Smooth muscle cell (in vitro differentiated cells): ENCODE measurements at regions not wholly inside any gene's neighbourhood (a gene's known extent, or its start where the extent isn't known, plus 50 kb on each side); places are given as distances from the start of the nearest gene placed in this dataset.

Experiments
- DNase-seq: peaks from one replicate; lab custom pipeline; 2025; ENCODE audit not compliant: unreplicated experiment; lab: John Stamatoyannopoulos, UW
- H2AFZ ChIP-seq: fragments of 200-600 bp; sonication (generic); 2 replicates; pipeline ENCODE4 v1.6.0; 2016; ENCODE audit warnings: antibody characterized with exemption, low read depth, mild to moderate bottlenecking
- H3F3A ChIP-seq: fragments of 200-600 bp; sonication (generic); 2 replicates; pipeline ENCODE4 v1.6.0; 2017; ENCODE audit warnings: antibody characterized with exemption, low read depth
- H3K27ac ChIP-seq: fragments of 200-600 bp; sonication (generic); 2 replicates; pipeline ENCODE4 v1.5.1; 2016; ENCODE audit warnings: low read depth, mild to moderate bottlenecking
- H3K27me3 ChIP-seq: fragments of 200-600 bp; sonication (generic); 2 replicates; pipeline ENCODE4 v1.6.1; 2016; ENCODE audit warnings: low read depth, mild to moderate bottlenecking
- H3K36me3 ChIP-seq: fragments of 200-600 bp; sonication (generic); 2 replicates; pipeline ENCODE4 v1.5.1; 2016; ENCODE audit warnings: low read depth
- H3K4me1 ChIP-seq: fragments of 200-600 bp; sonication (generic); 2 replicates; pipeline ENCODE4 v1.5.1; 2016; ENCODE audit warnings: low read depth
- H3K4me2 ChIP-seq: fragments of 200-600 bp; sonication (generic); 2 replicates; pipeline ENCODE4 v1.6.0; 2016; ENCODE audit warnings: mild to moderate bottlenecking
- H3K4me3 ChIP-seq: fragments of 200-600 bp; sonication (generic); 2 replicates; pipeline ENCODE4 v1.5.1; 2016; ENCODE audit warnings: mild to moderate bottlenecking
- H3K79me2 ChIP-seq: fragments of 200-600 bp; sonication (generic); 2 replicates; pipeline ENCODE4 v1.6.0; 2016; ENCODE audit warnings: low read depth, mild to moderate bottlenecking
- H3K9ac ChIP-seq: fragments of 200-600 bp; sonication (generic); 2 replicates; pipeline ENCODE4 v1.6.0; 2016; ENCODE audit warnings: low read depth
- H3K9me3 ChIP-seq: fragments of 200-600 bp; sonication (generic); replicated peaks from 2 replicates; pipeline ENCODE4 v1.5.1; 2016; ENCODE audit warnings: low read depth
- H4K20me1 ChIP-seq: fragments of 200-600 bp; sonication (generic); 2 replicates; pipeline ENCODE4 v1.6.0; 2016; ENCODE audit warnings: low read depth
- WGBS: methylation state at CpG from one replicate; pipeline ENCODE4 v1.1.7; 2016; ENCODE audit warnings: low lambda C conversion rate; 5-methylcytosine and 5-hydroxymethylcytosine counted together
- TF ChIP-seq, protein P1 (sequence below): fragments of 200-600 bp; sonication (generic); IDR thresholded peaks from 2 replicates; pipeline ENCODE4 v1.5.1; 2017; ENCODE audit warnings: borderline replicate concordance, mild to moderate bottlenecking, antibody characterized with exemption; ENCODE audit not compliant: insufficient read depth, poor library complexity, severe bottlenecking

DNA sequence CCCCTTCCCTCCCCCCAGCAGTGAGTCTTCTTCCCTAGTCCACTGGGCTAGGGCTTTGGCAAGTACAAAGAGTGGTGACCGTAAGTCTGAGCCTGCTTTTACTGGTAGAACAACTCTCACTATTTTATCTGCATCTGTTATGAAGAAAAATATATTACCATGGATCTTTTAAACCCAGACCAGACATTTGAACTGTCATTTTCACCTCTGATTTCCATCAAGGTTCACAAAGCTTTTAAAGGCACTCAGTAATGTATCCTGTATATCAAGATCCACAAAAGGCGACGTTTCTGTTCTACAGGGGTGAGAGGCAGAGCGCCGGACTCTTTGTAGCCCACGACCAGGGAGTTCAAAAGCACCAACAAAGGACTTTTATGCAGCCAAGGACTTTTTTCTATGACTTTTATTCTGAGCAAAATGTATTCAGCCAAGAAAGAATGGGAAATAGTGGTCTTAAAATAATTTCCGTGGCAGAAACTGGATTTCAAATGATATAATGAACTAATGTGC lies 388.3 kb downstream of the ANXA1 start:
- no peaks in the 10 kb centered on the region for H4K20me1 ChIP-seq
- no peak overlapping the region for H3K4me3 ChIP-seq
- TF ChIP-seq, protein P1, sequence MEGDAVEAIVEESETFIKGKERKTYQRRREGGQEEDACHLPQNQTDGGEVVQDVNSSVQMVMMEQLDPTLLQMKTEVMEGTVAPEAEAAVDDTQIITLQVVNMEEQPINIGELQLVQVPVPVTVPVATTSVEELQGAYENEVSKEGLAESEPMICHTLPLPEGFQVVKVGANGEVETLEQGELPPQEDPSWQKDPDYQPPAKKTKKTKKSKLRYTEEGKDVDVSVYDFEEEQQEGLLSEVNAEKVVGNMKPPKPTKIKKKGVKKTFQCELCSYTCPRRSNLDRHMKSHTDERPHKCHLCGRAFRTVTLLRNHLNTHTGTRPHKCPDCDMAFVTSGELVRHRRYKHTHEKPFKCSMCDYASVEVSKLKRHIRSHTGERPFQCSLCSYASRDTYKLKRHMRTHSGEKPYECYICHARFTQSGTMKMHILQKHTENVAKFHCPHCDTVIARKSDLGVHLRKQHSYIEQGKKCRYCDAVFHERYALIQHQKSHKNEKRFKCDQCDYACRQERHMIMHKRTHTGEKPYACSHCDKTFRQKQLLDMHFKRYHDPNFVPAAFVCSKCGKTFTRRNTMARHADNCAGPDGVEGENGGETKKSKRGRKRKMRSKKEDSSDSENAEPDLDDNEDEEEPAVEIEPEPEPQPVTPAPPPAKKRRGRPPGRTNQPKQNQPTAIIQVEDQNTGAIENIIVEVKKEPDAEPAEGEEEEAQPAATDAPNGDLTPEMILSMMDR, result no peak
- H3K9me3 ChIP-seq, result no peaks in the 10 kb centered on the region
- H3K9ac ChIP-seq, result no peak overlapping the region
- no peak overlapping the region for H3K4me2 ChIP-seq
- H3K36me3 ChIP-seq, result no peaks in the 10 kb centered on the region
- H3K4me1 ChIP-seq, result no peaks in the 10 kb centered on the region
- H3F3A ChIP-seq, result no peaks in the 10 kb centered on the region
- no peak overlapping the region for H3K27ac ChIP-seq
- H2AFZ ChIP-seq, result peak overlapping the region; percentile 65
- no peaks in the 10 kb centered on the region for H3K27me3 ChIP-seq
- H3K79me2 ChIP-seq, result no peaks in the 10 kb centered on the region
- no peak for DNase-seq
- WGBS, result 78% methylated on average over 7 of the region's 7 CpGs

DNA sequence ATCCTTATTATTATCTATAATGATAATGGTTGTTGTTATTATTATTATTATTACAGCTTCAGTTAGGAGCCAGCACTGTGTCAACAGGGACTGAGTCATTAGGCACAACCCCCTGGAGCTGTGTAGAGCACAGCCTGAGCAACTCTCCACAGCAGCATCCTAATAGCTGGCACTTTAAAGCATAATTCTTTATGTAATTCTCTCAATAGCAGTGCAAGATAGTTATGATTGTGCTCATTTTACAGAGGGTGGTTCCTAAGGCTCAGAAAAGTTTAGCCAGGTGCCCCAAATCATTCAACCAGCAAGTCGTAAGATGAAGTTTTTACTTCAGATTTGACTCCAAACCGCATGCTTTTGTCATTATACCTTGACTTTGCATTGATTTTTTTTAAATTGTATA lies 390.3 kb downstream of the ANXA1 start:
- H3K4me2 ChIP-seq, result no peak overlapping the region
- no peak overlapping the region for H3K27ac ChIP-seq
- TF ChIP-seq, protein P1, result no peak
- no peak overlapping the region for H3K4me3 ChIP-seq
- H3K36me3 ChIP-seq, result no peaks in the 10 kb centered on the region
- H3K79me2 ChIP-seq, result no peaks in the 10 kb centered on the region
- 50% methylated on average over 2 of the region's 2 CpGs for WGBS
- no peak for DNase-seq
- no peaks in the 10 kb centered on the region for H3K9me3 ChIP-seq
- H3F3A ChIP-seq, result no peaks in the 10 kb centered on the region
- H3K4me1 ChIP-seq, result no peaks in the 10 kb centered on the region
- H4K20me1 ChIP-seq, result no peaks in the 10 kb centered on the region
- no peak overlapping the region for H3K9ac ChIP-seq
- H2AFZ ChIP-seq, result no peak overlapping the region
- H3K27me3 ChIP-seq, result no peaks in the 10 kb centered on the region

DNA sequence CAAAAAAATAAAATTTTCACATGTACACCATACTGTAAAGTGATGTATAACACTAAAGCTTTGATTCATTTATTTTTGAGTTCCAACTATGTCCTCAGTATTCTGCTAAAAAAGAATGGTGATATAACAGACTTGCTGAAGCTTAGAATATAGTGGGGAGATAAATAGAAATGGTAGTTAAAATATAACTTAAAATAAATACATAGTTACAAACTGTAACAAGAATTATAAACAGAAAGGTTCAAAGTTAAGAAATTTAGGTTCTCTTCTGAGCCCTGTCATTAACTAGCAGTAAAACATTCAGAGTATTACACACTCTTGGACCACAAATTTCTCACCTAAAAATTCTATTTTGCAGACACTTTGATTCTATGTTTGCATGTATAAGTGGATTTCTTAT lies 392.1 kb downstream of the ANXA1 start:
- Histone ChIP-seq H3K9me3 (no peaks in the 10 kb centered on the region), H3K4me2 (no peak overlapping the region), H3K27me3 (no peaks in the 10 kb centered on the region), H4K20me1 (no peaks in the 10 kb centered on the region), H3K9ac (no peak overlapping the region), H3K79me2 (no peaks in the 10 kb centered on the region), H3K27ac (no peak overlapping the region), H3K4me1 (peaks cover 5% of the 10 kb centered on the region), H3F3A (no peaks in the 10 kb centered on the region), H3K36me3 (no peaks in the 10 kb centered on the region), H2AFZ (no peak overlapping the region), H3K4me3 (no peak overlapping the region)
- TF ChIP-seq, protein P1, result no peak
- no peak for DNase-seq

DNA sequence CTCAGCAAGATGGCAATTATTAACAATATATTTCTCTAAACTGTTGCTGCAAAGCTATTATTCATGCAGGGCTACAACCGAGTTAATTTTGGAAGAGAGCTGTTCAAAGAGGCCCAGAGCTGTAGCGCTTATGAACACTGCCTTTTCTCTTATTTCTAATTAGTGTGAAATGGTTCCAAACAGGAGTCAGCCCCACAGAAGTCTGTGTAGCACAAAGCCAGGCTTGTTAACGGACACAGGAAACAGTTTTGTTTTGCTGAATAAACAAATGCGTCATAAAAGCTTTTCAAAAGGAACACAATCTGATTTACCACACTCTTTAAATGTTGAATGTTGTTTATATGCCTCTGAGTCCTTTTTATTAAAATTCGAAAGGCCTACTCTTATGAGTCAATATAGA lies 396.5 kb downstream of the ANXA1 start:
- 35% methylated on average over 5 of the region's 5 CpGs for WGBS
- TF ChIP-seq, protein P1, result no peak
- Histone ChIP-seq H3K79me2 (no peaks in the 10 kb centered on the region), H3K4me3 (no peak overlapping the region), H3K27ac (no peak overlapping the region), H3K27me3 (no peaks in the 10 kb centered on the region), H3F3A (no peaks in the 10 kb centered on the region), H3K4me1 (peaks cover 5% of the 10 kb centered on the region), H3K9ac (no peak overlapping the region), H2AFZ (peak overlapping the region; percentile 85), H3K36me3 (no peaks in the 10 kb centered on the region), H3K9me3 (no peaks in the 10 kb centered on the region), H3K4me2 (peak overlapping the region; percentile 55), H4K20me1 (no peaks in the 10 kb centered on the region)
- DNase-seq, result no peak
